K562 (cell line): ENCODE measurements at regions not wholly inside any gene's neighbourhood (a gene's known extent, or its start where the extent isn't known, plus 50 kb on each side); places are given as distances from the start of the nearest gene placed in this dataset.

Experiments
- ATAC-seq: fragments of 200-7000 bp; cut with Tn5 transposase; 3 replicates; pipeline ENCODE4 v1.9.1; 2020; ENCODE audit warnings: moderate library complexity
- BruUV-seq: library from RNA; stranded (reverse); fragments of 400-500 nt; replicated peaks from 2 replicates; lab custom pipeline; 2021; lab: Mats Ljungman, UMichigan
- CTCF ChIA-PET: fragments of 300-600 bp; formaldehyde crosslinking; extraction: SDS; loops from one replicate; lab custom pipeline; 2021; ENCODE audit warnings: low intra/inter-chr PET ratio; lab: Yijun Ruan, JAX
- POLR2A ChIA-PET: fragments of 300-600, 350-650 bp; sonication (Branson Sonifier 250); formaldehyde crosslinking; extraction: SDS; loops from one replicate; lab custom pipeline; 2021; ENCODE audit warnings: antibody characterized with exemption, inconsistent platforms; lab: Yijun Ruan, JAX
- DNase-seq, 4 experiments: peaks; one replicate each; pipeline versions ENCODE4 v3.0.0 to v3.0.0-alpha.2; 2011 to 2018; ENCODE audit warnings: low spot score in 3 of 4, mixed read lengths in 3 of 4; ENCODE audit errors: extremely low read depth in 1 of 4
- FAIRE-seq: peaks from 2 replicates; lab custom pipeline; 2011; peaks lifted over from hg19 to GRCh38; lab: Jason Lieb, UNC
- H2AFZ ChIP-seq: 2 replicates; pipeline ENCODE4 v1.6.0; 2011; ENCODE audit warnings: low read depth, low read length, control low read depth, inconsistent platforms
- H3K27ac ChIP-seq: fragments of 200-600 bp; 3 replicates; pipeline ENCODE4 v1.8.0; 2011; ENCODE audit warnings: low read depth, mild to moderate bottlenecking, control low read depth, inconsistent platforms, low read length, moderate library complexity, mixed read lengths; ENCODE audit errors: extremely low read depth
- H3K27me3 ChIP-seq, 2 experiments: fragments of 300-600 bp in 1 of 2; 2 replicates in 1 of 2; 3 replicates in 1 of 2; pipeline versions ENCODE4 v1.6.0 to v1.8.0; 2011; ENCODE audit warnings: inconsistent platforms in 2 of 2, low read length in 2 of 2, mild to moderate bottlenecking in 1 of 2, mixed read lengths in 1 of 2, moderate library complexity in 1 of 2; ENCODE audit not compliant: control insufficient read depth in 2 of 2, insufficient read depth in 2 of 2
- H3K36me3 ChIP-seq: fragments of 300-600 bp; 3 replicates; pipeline ENCODE4 v1.8.0; 2011; ENCODE audit warnings: mild to moderate bottlenecking, low read length, inconsistent platforms; ENCODE audit not compliant: control insufficient read depth, insufficient read depth
- H3K4me1 ChIP-seq, 2 experiments: fragments of 200-600 bp in 1 of 2; replicated peaks in 1 of 2; 2 replicates in 1 of 2; 3 replicates in 1 of 2; pipeline versions ENCODE4 v1.5.1 to v1.8.0; 2011; ENCODE audit warnings: inconsistent platforms in 2 of 2, low read length in 2 of 2, mild to moderate bottlenecking in 1 of 2, mixed read lengths in 1 of 2, moderate library complexity in 1 of 2; ENCODE audit not compliant: control insufficient read depth in 2 of 2, insufficient read depth in 2 of 2
- H3K4me2 ChIP-seq: 2 replicates; pipeline ENCODE4 v1.6.1; 2011; ENCODE audit warnings: low read length, control low read depth, inconsistent platforms, mixed read lengths; ENCODE audit not compliant: insufficient read depth
- H3K4me3 ChIP-seq: fragments of 200-600 bp; sonication (generic), shearing (Covaris generic); 2 replicates; pipeline ENCODE4 v1.5.1; 2016; ENCODE audit warnings: control low read depth, inconsistent platforms
- H3K79me2 ChIP-seq: fragments of 200-600 bp; 3 replicates; pipeline ENCODE4 v1.8.0; 2011; ENCODE audit warnings: low read length, inconsistent platforms; ENCODE audit not compliant: control insufficient read depth, insufficient read depth
- H3K9ac ChIP-seq, 2 experiments: 2 replicates each; pipeline versions ENCODE4 v1.6.0 to v1.6.1; 2011; ENCODE audit warnings: low read depth in 2 of 2, low read length in 2 of 2, control low read depth in 1 of 2, inconsistent platforms in 1 of 2, mild to moderate bottlenecking in 1 of 2, mixed read lengths in 1 of 2; ENCODE audit not compliant: insufficient read depth in 1 of 2
- H3K9me1 ChIP-seq: one replicate; pipeline ENCODE4 v1.6.0; 2011; ENCODE audit warnings: inconsistent platforms, mild to moderate bottlenecking, low read length, moderate library complexity; ENCODE audit not compliant: control insufficient read depth, insufficient read depth
- H3K9me3 ChIP-seq: replicated peaks from 2 replicates; pipeline ENCODE4 v1.5.1; 2011; ENCODE audit warnings: low read depth, low read length, inconsistent platforms; ENCODE audit not compliant: control insufficient read depth, insufficient read depth
- H4K20me1 ChIP-seq: replicated peaks from 2 replicates; pipeline ENCODE4 v1.6.1; 2011; ENCODE audit warnings: low read length, inconsistent platforms, mixed read lengths; ENCODE audit not compliant: control insufficient read depth, insufficient read depth
- CREM ChIP-seq: IDR thresholded peaks from 2 replicates; pipeline ENCODE4 v1.6.1; 2014; ENCODE audit warnings: antibody characterized with exemption, low read depth
- ELF2 ChIP-seq: fragments of 250-450 bp; sonication (Bioruptor Pico); IDR thresholded peaks from 2 replicates; pipeline ENCODE4 v1.5.0; 2021; ENCODE audit warnings: mild to moderate bottlenecking
- FOXJ3 ChIP-seq: sonication (generic); formaldehyde crosslinking; IDR thresholded peaks from 2 replicates; pipeline ENCODE4 v1.4.0; 2020; ENCODE audit warnings: mild to moderate bottlenecking, missing genetic modification reagents
- HLTF ChIP-seq: fragments of 450-650 bp; IDR thresholded peaks from 2 replicates; pipeline ENCODE4 v1.6.1; 2016
- HNRNPH1 ChIP-seq: fragments of 200-400 bp; formaldehyde crosslinking; optimal IDR thresholded peaks from 2 replicates; pipeline ENCODE3; 2017; ENCODE audit warnings: low read depth, mild to moderate bottlenecking, low read length, moderate library complexity
- ILF3 ChIP-seq: fragments of 450-650 bp; IDR thresholded peaks from 2 replicates; pipeline ENCODE4 v1.6.1; 2018; ENCODE audit warnings: antibody characterized with exemption, mild to moderate bottlenecking, moderate library complexity, borderline replicate concordance
- MTA3 ChIP-seq: fragments of 450-650 bp; formaldehyde crosslinking; IDR thresholded peaks from 2 replicates; pipeline ENCODE4 v1.6.1; 2017; ENCODE audit warnings: mild to moderate bottlenecking, borderline replicate concordance
- PHF20 ChIP-seq: fragments of 450-650 bp; IDR thresholded peaks from 2 replicates; pipeline ENCODE4 v1.6.1; 2018; ENCODE audit not compliant: partially characterized antibody
- PML ChIP-seq: IDR thresholded peaks from 2 replicates; pipeline ENCODE4 v1.6.1; 2012; ENCODE audit warnings: low read length, inconsistent platforms
- POLR2AphosphoS5 ChIP-seq: IDR thresholded peaks from 2 replicates; pipeline ENCODE4 v1.6.1; 2011; ENCODE audit warnings: mild to moderate bottlenecking, low read depth, low read length, moderate library complexity; ENCODE audit not compliant: control insufficient read depth, insufficient read depth
- TBL1XR1 ChIP-seq, 2 experiments: IDR thresholded peaks; 2 replicates each; pipeline ENCODE4 v1.6.1; 2012; ENCODE audit warnings: improper control_type of control experiment in 2 of 2, low read length in 2 of 2, mild to moderate bottlenecking in 1 of 2
- TOE1 ChIP-seq, 2 experiments: fragments of 450-650 bp in 1 of 2; sonication (generic) in 1 of 2; formaldehyde crosslinking in 1 of 2; IDR thresholded peaks; 2 replicates each; pipeline versions ENCODE4 v1.7.1 to v1.8.0; 2016 to 2022; ENCODE audit warnings: borderline replicate concordance in 2 of 2, mild to moderate bottlenecking in 2 of 2, antibody characterized with exemption in 1 of 2, inconsistent platforms in 1 of 2, low read depth in 1 of 2, missing genetic modification reagents in 1 of 2, moderate library complexity in 1 of 2
- ZNF24 ChIP-seq: fragments of 450-650 bp; IDR thresholded peaks from 2 replicates; pipeline ENCODE4 v1.6.1; 2016
- ZNF274 ChIP-seq: IDR thresholded peaks from 2 replicates; pipeline ENCODE4 v1.6.1; 2011; ENCODE audit warnings: low read depth, mild to moderate bottlenecking, low read length, moderate library complexity, borderline replicate concordance
- ZNF75A ChIP-seq: fragments of 450-650 bp; formaldehyde crosslinking; IDR thresholded peaks from 2 replicates; pipeline ENCODE4 v1.4.0; 2020; ENCODE audit warnings: mild to moderate bottlenecking
- WGBS: fragments of 100-300 bp; shearing (Covaris generic); methylation state at CpG from one replicate; pipeline ENCODE4 v1.1.6; 2016; ENCODE audit warnings: low coverage, mixed read lengths; ENCODE audit not compliant: insufficient coverage; ENCODE audit errors: missing lambda C conversion rate; 5-methylcytosine and 5-hydroxymethylcytosine counted together
- in situ Hi-C: fragments of 300-500 bp; cut with MboI; formaldehyde crosslinking; loops from 4 replicates; pipeline ENCODE4 v1.15.0; 2018; ENCODE audit warnings: inconsistent platforms, mixed read lengths
- intact Hi-C: fragments of 100-400 bp; cut with micrococcal nuclease; formaldehyde crosslinking; loops from 2 replicates; pipeline ENCODE4 v1.14.2; 2022
- TF ChIP-seq, protein P1 (sequence below): fragments of 150-350 bp; IDR thresholded peaks from 2 replicates; pipeline ENCODE4 v1.6.1; 2014; ENCODE audit warnings: low read depth, mild to moderate bottlenecking, low read length, borderline replicate concordance
- TF ChIP-seq, protein P2 (sequence below): fragments of 450-650 bp; conservative IDR thresholded peaks from 2 replicates; pipeline ENCODE4 v1.6.1; 2016; ENCODE audit warnings: missing genetic modification characterization, low read depth, mild to moderate bottlenecking, control low read depth, missing compliant biosample characterization
- TF ChIP-seq, protein P3 (sequence below): fragments of 250-450 bp; sonication (Bioruptor Pico); IDR thresholded peaks from 2 replicates; pipeline ENCODE4 v1.5.0; 2020; ENCODE audit warnings: mild to moderate bottlenecking, borderline replicate concordance

DNA sequence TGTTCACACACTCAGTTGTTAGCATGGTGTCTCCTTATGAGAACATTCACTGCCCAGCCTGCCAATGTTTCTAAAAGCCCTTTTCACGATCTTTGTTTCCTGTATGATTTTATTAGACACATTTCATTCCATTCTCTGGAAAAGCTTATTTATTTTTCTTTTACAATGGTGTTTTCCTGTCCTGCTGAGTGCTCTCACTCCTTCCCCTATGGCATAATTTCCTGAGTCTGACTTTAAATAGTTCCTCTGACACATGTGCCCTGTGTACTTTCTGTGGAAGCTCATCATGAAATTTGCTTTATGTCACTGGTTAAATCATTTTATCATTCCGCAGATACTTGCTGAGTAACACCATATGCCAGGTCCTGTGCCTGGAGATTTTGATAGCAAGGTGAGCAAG is 612.0 kb downstream of the FLRT2 start:
- WGBS: 0% methylated on average over 1 of the region's 2 CpGs
- H3K9me3 ChIP-seq: no peaks in the 10 kb centered on the region
- BruUV-seq: no TSS peak
- in situ Hi-C loops (no loop called here), intact Hi-C loops (no loop called here)
- FAIRE-seq: no peak
- H2AFZ ChIP-seq: no peak overlapping the region
- no peaks in the 10 kb centered on the region for H3K79me2 ChIP-seq
- no peak overlapping the region for H3K27ac ChIP-seq
- no peaks in the 10 kb centered on the region for H3K4me1 ChIP-seq
- ChIA-PET POLR2A (no interaction called here), CTCF (no interaction called here)
- no peak for DNase-seq
- H4K20me1 ChIP-seq: no peaks in the 10 kb centered on the region
- H3K4me2 ChIP-seq: no peak overlapping the region
- H3K27me3 ChIP-seq: no peaks in the 10 kb centered on the region
- no peak overlapping the region for H3K4me3 ChIP-seq
- H3K9me1 ChIP-seq: no peaks in the 10 kb centered on the region
- no peak overlapping the region for H3K9ac ChIP-seq
- no peak for ATAC-seq
- no peaks in the 10 kb centered on the region for H3K36me3 ChIP-seq
- TF ChIP-seq PHF20 (no peak), HLTF (no peak), PML (no peak), ELF2 (no peak), ZNF24 (no peak), TOE1 (IDR thresholded peaks at IDR 0.05; ENCODE audit: borderline replicate concordance) (no peak), TOE1 (CRISPR knock-in tag; IDR thresholded peaks at IDR 0.05; ENCODE audit: borderline replicate concordance, low read depth) (no peak), ZNF75A (CRISPR knock-in tag) (no peak), CREM (no peak), ILF3 (no peak), FOXJ3 (CRISPR knock-in tag) (no peak), TBL1XR1 (IDR thresholded peaks at IDR 0.05; ENCODE audit: low read length in 2 of 2) (no peak), ZNF274 (no peak), HNRNPH1 (no peak), MTA3 (no peak), POLR2AphosphoS5 (no peak)
- TF ChIP-seq, protein P1, sequence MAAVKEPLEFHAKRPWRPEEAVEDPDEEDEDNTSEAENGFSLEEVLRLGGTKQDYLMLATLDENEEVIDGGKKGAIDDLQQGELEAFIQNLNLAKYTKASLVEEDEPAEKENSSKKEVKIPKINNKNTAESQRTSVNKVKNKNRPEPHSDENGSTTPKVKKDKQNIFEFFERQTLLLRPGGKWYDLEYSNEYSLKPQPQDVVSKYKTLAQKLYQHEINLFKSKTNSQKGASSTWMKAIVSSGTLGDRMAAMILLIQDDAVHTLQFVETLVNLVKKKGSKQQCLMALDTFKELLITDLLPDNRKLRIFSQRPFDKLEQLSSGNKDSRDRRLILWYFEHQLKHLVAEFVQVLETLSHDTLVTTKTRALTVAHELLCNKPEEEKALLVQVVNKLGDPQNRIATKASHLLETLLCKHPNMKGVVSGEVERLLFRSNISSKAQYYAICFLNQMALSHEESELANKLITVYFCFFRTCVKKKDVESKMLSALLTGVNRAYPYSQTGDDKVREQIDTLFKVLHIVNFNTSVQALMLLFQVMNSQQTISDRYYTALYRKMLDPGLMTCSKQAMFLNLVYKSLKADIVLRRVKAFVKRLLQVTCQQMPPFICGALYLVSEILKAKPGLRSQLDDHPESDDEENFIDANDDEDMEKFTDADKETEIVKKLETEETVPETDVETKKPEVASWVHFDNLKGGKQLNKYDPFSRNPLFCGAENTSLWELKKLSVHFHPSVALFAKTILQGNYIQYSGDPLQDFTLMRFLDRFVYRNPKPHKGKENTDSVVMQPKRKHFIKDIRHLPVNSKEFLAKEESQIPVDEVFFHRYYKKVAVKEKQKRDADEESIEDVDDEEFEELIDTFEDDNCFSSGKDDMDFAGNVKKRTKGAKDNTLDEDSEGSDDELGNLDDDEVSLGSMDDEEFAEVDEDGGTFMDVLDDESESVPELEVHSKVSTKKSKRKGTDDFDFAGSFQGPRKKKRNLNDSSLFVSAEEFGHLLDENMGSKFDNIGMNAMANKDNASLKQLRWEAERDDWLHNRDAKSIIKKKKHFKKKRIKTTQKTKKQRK: no peak
- TF ChIP-seq, protein P2, sequence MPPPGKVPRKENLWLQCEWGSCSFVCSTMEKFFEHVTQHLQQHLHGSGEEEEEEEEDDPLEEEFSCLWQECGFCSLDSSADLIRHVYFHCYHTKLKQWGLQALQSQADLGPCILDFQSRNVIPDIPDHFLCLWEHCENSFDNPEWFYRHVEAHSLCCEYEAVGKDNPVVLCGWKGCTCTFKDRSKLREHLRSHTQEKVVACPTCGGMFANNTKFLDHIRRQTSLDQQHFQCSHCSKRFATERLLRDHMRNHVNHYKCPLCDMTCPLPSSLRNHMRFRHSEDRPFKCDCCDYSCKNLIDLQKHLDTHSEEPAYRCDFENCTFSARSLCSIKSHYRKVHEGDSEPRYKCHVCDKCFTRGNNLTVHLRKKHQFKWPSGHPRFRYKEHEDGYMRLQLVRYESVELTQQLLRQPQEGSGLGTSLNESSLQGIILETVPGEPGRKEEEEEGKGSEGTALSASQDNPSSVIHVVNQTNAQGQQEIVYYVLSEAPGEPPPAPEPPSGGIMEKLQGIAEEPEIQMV (tag): no peak
- TF ChIP-seq, protein P3, sequence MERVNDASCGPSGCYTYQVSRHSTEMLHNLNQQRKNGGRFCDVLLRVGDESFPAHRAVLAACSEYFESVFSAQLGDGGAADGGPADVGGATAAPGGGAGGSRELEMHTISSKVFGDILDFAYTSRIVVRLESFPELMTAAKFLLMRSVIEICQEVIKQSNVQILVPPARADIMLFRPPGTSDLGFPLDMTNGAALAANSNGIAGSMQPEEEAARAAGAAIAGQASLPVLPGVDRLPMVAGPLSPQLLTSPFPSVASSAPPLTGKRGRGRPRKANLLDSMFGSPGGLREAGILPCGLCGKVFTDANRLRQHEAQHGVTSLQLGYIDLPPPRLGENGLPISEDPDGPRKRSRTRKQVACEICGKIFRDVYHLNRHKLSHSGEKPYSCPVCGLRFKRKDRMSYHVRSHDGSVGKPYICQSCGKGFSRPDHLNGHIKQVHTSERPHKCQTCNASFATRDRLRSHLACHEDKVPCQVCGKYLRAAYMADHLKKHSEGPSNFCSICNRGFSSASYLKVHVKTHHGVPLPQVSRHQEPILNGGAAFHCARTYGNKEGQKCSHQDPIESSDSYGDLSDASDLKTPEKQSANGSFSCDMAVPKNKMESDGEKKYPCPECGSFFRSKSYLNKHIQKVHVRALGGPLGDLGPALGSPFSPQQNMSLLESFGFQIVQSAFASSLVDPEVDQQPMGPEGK (CRISPR knock-in tag): no peak
